ENCODE measurements at regions not wholly inside any gene's neighbourhood (a gene's known extent, or its start where the extent isn't known, plus 50 kb on each side); places are given as distances from the start of the nearest gene placed in this dataset.

DNA sequence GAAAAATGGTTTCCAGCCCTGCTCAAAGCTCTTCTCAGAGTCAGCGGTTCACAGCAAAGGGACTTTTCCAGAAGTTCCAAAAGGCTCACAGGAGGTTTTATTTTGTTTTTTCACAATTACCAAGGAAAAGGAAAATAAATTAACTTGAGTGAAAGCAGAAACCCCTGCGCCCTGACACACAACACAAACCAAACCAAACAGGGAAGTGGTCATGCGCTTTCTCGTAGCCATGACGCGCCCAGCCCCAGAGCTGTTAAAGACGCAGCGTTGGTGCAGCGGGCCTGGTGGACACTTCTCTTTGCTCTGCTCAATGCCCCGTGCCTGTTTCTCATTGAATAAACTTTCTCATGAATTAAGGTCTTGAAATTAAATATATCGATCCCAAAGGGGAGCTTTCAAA lies 134.4 kb upstream of the LYZL2 start:
- Histone ChIP-seq H3K9me3 (no peaks in the 10 kb centered on the region), H3K27me3 (no peaks in the 10 kb centered on the region), H3K27ac (no peak overlapping the region), H3K36me3 (ENCODE audit: low read depth, missing control alignments) (no peaks in the 10 kb centered on the region), H3K4me3 (no peak overlapping the region), H3K4me1 (no peaks in the 10 kb centered on the region)
- TF ChIP-seq, protein P1, sequence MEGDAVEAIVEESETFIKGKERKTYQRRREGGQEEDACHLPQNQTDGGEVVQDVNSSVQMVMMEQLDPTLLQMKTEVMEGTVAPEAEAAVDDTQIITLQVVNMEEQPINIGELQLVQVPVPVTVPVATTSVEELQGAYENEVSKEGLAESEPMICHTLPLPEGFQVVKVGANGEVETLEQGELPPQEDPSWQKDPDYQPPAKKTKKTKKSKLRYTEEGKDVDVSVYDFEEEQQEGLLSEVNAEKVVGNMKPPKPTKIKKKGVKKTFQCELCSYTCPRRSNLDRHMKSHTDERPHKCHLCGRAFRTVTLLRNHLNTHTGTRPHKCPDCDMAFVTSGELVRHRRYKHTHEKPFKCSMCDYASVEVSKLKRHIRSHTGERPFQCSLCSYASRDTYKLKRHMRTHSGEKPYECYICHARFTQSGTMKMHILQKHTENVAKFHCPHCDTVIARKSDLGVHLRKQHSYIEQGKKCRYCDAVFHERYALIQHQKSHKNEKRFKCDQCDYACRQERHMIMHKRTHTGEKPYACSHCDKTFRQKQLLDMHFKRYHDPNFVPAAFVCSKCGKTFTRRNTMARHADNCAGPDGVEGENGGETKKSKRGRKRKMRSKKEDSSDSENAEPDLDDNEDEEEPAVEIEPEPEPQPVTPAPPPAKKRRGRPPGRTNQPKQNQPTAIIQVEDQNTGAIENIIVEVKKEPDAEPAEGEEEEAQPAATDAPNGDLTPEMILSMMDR (IDR thresholded peaks at IDR 0.05), result no peak
- no peak for TF ChIP-seq POLR2A (IDR thresholded peaks at IDR 0.05)
- 85 to 88% methylated on average over 11 of the region's 11 CpGs for WGBS, 2 donors
- intact Hi-C loops (cut with DNase I; ENCODE audit: low total_unique reads), result no loop called here
- peak; percentile 25 for DNase-seq

DNA sequence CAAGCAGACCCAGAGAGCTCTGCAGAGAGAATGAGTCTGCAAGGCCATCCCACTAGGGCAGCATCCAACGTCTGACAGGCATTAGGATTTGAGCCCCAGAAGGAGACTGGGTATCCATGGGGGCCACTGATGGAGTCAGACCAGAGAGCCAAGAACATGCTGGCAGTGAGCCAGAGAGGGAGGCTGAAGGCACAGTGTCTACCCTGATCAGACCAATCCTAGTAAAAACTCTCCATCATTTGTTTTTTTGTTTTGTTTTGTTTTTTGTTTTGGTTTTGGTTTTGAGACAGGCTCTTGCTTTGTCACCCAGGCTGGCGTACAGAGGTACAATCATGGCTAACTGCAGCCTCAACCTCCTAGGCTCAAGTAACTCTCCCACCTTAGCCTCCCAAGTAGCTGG lies 133.1 kb upstream of the LYZL2 start:
- no peak overlapping the region for H3K4me3 ChIP-seq
- no peaks in the 10 kb centered on the region for H3K27me3 ChIP-seq
- intact Hi-C loops (cut with DNase I; ENCODE audit: low total_unique reads), result no loop called here
- no peaks in the 10 kb centered on the region for H3K4me1 ChIP-seq
- no peak overlapping the region for H3K27ac ChIP-seq
- WGBS, 2 donors, result 63 to 76% methylated on average over 2 of the region's 2 CpGs
- H3K36me3 ChIP-seq (ENCODE audit: low read depth, missing control alignments), result no peaks in the 10 kb centered on the region
- no peak for DNase-seq
- TF ChIP-seq, protein P1 (IDR thresholded peaks at IDR 0.05), result no peak
- TF ChIP-seq POLR2A (IDR thresholded peaks at IDR 0.05), result no peak
- no peaks in the 10 kb centered on the region for H3K9me3 ChIP-seq

DNA sequence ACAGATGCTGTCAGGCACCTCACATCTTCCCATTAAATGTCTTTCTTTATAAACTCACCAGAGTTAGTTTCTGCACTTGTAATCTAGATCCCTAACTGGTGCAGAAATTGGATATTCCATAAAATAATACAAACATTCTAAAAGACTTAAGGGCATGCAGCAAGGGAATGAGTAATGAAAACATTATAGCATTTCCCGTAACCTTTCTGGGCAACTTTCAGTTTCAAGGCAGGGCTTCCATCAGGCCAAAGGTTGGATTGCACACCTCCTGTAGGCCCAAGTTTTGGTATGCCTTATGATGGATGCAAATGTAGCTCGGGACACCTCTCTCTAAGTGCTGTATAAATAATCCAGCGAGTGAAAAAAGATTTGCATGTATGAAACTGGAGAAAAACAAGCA lies 129.9 kb upstream of the LYZL2 start:
- intact Hi-C loops (cut with DNase I; ENCODE audit: low total_unique reads), result no loop called here
- H3K4me1 ChIP-seq, result no peaks in the 10 kb centered on the region
- DNase-seq, result no peak
- no peaks in the 10 kb centered on the region for H3K9me3 ChIP-seq
- H3K36me3 ChIP-seq (ENCODE audit: low read depth, missing control alignments), result no peaks in the 10 kb centered on the region
- no peaks in the 10 kb centered on the region for H3K27me3 ChIP-seq
- no peak overlapping the region for H3K27ac ChIP-seq
- whole genome bisulfite sequencing, 2 donors, result 86 to 94% methylated on average over 3 of the region's 3 CpGs
- no peak overlapping the region for H3K4me3 ChIP-seq
- TF ChIP-seq, protein P1 (IDR thresholded peaks at IDR 0.05), result no peak
- TF ChIP-seq POLR2A (IDR thresholded peaks at IDR 0.05), result no peak

DNA sequence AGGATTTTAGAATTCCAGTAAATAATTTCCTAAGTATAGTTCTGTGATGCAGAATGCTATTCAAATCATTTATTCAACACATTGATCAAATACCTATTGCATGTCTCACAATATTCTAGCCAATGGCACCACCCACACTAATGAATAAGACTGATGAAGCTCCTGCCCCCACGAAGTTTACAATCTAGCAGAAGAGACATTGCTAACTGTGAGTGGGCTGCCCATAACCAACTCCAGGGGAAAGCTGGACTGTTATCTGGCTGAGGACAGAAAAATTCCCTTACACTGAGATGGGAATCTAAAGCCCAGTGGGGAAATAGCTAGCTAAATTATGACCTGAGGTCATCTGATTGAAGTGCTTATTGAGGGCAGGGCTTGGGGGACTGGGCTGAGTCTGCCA lies 128.8 kb upstream of the LYZL2 start:
- Histone ChIP-seq H3K27ac (no peak overlapping the region), H3K4me1 (no peaks in the 10 kb centered on the region), H3K27me3 (no peaks in the 10 kb centered on the region), H3K36me3 (ENCODE audit: low read depth, missing control alignments) (no peaks in the 10 kb centered on the region), H3K4me3 (no peak overlapping the region), H3K9me3 (no peaks in the 10 kb centered on the region)
- DNase-seq, result no peak
- TF ChIP-seq POLR2A (IDR thresholded peaks at IDR 0.05), result no peak
- TF ChIP-seq, protein P1 (IDR thresholded peaks at IDR 0.05), result no peak
- intact Hi-C loops (cut with DNase I; ENCODE audit: low total_unique reads), result no loop called here
- 77 to 93% methylated on average over 1 of the region's 1 CpG for WGBS, 2 donors

DNA sequence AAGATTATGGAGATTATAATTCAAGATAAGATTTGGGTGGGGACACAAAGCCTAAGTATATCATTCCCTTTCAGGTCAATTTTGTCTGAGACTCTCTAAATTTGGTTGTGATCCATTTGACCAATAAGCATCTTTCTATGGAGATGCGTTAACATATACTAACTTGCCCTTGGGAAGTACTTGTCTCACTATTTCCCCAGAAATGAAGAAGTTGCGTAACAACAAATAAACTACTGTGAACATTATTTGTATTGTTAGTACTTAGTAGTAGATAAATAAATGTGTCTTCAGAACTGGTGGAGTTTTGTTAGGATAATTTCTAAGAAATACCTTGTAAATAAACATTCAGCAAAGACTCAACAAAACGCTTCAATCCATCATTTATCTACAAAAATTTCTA lies 127.3 kb upstream of the LYZL2 start:
- no peak for DNase-seq
- Histone ChIP-seq H3K4me1 (no peaks in the 10 kb centered on the region), H3K27me3 (no peaks in the 10 kb centered on the region), H3K27ac (no peak overlapping the region), H3K9me3 (no peaks in the 10 kb centered on the region), H3K4me3 (no peak overlapping the region), H3K36me3 (ENCODE audit: low read depth, missing control alignments) (no peaks in the 10 kb centered on the region)
- 90 to 95% methylated on average over 3 of the region's 3 CpGs for WGBS, 2 donors
- TF ChIP-seq, protein P1 (IDR thresholded peaks at IDR 0.05), result no peak
- no peak for TF ChIP-seq POLR2A (IDR thresholded peaks at IDR 0.05)
- intact Hi-C loops (cut with DNase I; ENCODE audit: low total_unique reads), result no loop called here
